ENCODE measurements at regions not wholly inside any gene's neighbourhood (a gene's known extent, or its start where the extent isn't known, plus 50 kb on each side); places are given as distances from the start of the nearest gene placed in this dataset.

GRCh38 chr3:72043204-72044133, 258.5 kb upstream of the PROK2 start:
- Mint-ChIP-seq H3K9me3 (ENCODE audit: unreplicated experiment) (peaks cover 3% of the 10 kb centered on the region), H3K27me3 (ENCODE audit: low read depth, unreplicated experiment) (peaks cover 15% of the 10 kb centered on the region), H3K36me3 (ENCODE audit: low read depth, unreplicated experiment) (no peaks in the 10 kb centered on the region), H3K27ac (ENCODE audit: unreplicated experiment) (no peak overlapping the region), H3K4me1 (ENCODE audit: low read depth, unreplicated experiment) (peaks cover 14% of the 10 kb centered on the region), H3K4me3 (ENCODE audit: unreplicated experiment) (no peak overlapping the region)
- Histone ChIP-seq H4K20me1 (ENCODE audit: insufficient read depth, low read length) (no peaks in the 10 kb centered on the region), H3K4me1 (ENCODE audit: insufficient read depth, low read length) (no peaks in the 10 kb centered on the region), H3K4me2 (ENCODE audit: low read length) (no peak overlapping the region), H3K9ac (ENCODE audit: low read length) (no peak overlapping the region), H3K36me3 (ENCODE audit: insufficient read depth, low read length) (no peaks in the 10 kb centered on the region), H3K4me3 (ENCODE audit: insufficient read depth, low read depth, low read length) (no peak overlapping the region), H3K27ac (ENCODE audit: low read depth, low read length) (no peak overlapping the region), H2AFZ (ENCODE audit: low read depth, low read length) (no peak overlapping the region), H3K9me3 (ENCODE audit: insufficient read depth, low read depth, low read length) (no peaks in the 10 kb centered on the region), H3K79me2 (ENCODE audit: insufficient read depth, low read length) (no peaks in the 10 kb centered on the region), H3K27me3 (ENCODE audit: insufficient read depth, low read length) (peaks cover 22% of the 10 kb centered on the region)
- no peak for DNase-seq (ENCODE audit: low read depth)
- no peak for TF ChIP-seq CTCF (IDR thresholded peaks at IDR 0.05; ENCODE audit: insufficient read depth, low read depth, low read length)
- TF ChIP-seq EZH2 (IDR thresholded peaks at IDR 0.05; ENCODE audit: insufficient read depth, low read length): no peak
- no peak for FAIRE-seq

- Mint-ChIP-seq H3K36me3 (ENCODE audit: low read depth, unreplicated experiment) (peaks cover under 1% of the 10 kb centered on the region), H3K4me1 (ENCODE audit: low read depth, unreplicated experiment) (peaks cover 14% of the 10 kb centered on the region), H3K27ac (ENCODE audit: unreplicated experiment) (peak overlapping the region; percentile 13), H3K4me3 (ENCODE audit: unreplicated experiment) (no peak overlapping the region), H3K27me3 (ENCODE audit: low read depth, unreplicated experiment) (peaks cover 13% of the 10 kb centered on the region), H3K9me3 (ENCODE audit: unreplicated experiment) (peaks cover 6% of the 10 kb centered on the region)
- H3K4me3 ChIP-seq (ENCODE audit: insufficient read depth, low read depth, low read length): no peak overlapping the region
- no peaks in the 10 kb centered on the region for H3K4me1 ChIP-seq (ENCODE audit: insufficient read depth, low read length)
- DNase-seq (ENCODE audit: low read depth) (peak; percentile 93), FAIRE-seq (peak; percentile 47)
- H3K27ac ChIP-seq (ENCODE audit: low read depth, low read length): no peak overlapping the region
- no peak for TF ChIP-seq EZH2 (IDR thresholded peaks at IDR 0.05; ENCODE audit: insufficient read depth, low read length)
- TF ChIP-seq CTCF (IDR thresholded peaks at IDR 0.05; ENCODE audit: insufficient read depth, low read depth, low read length): no peak
- no peak overlapping the region for H3K4me2 ChIP-seq (ENCODE audit: low read length)
- no peak overlapping the region for H3K9ac ChIP-seq (ENCODE audit: low read length)
- H4K20me1 ChIP-seq (ENCODE audit: insufficient read depth, low read length): no peaks in the 10 kb centered on the region
- H3K9me3 ChIP-seq (ENCODE audit: insufficient read depth, low read depth, low read length): no peaks in the 10 kb centered on the region
- H2AFZ ChIP-seq (ENCODE audit: low read depth, low read length): no peak overlapping the region
- peaks cover 25% of the 10 kb centered on the region for H3K27me3 ChIP-seq (ENCODE audit: insufficient read depth, low read length)
- H3K79me2 ChIP-seq (ENCODE audit: insufficient read depth, low read length): no peaks in the 10 kb centered on the region
- no peaks in the 10 kb centered on the region for H3K36me3 ChIP-seq (ENCODE audit: insufficient read depth, low read length)
Observed at GRCh38 chr3:72042397-72043203, 257.7 kb upstream of the PROK2 start.

All from astrocyte (in vitro differentiated cells and primary cell).